ENCODE measurements at regions not wholly inside any gene's neighbourhood (a gene's known extent, or its start where the extent isn't known, plus 50 kb on each side); places are given as distances from the start of the nearest gene placed in this dataset.

- TF ChIP-seq EZH2 (IDR thresholded peaks at IDR 0.05; ENCODE audit: low read depth) (no peak), CTCF (conservative IDR thresholded peaks at IDR 0.05) (no peak)
These were observed 72.6 kb downstream of the BTG1 start for GRCh38 chr12:92073094-92073493.

Data from PC-9 (cell line).